Stomach (tissue), 8 donors: ENCODE measurements at regions not wholly inside any gene's neighbourhood (a gene's known extent, or its start where the extent isn't known, plus 50 kb on each side); places are given as distances from the start of the nearest gene placed in this dataset.

Experiments used
- DNase-seq, 2 donors: peaks; one replicate each; pipeline versions ENCODE4 v3.0.0 to v3.0.0-alpha.2; 2013 to 2019
- H3K27ac ChIP-seq, 5 donors: fragments of 200-600 bp in 4 of 5; sonication (generic) in 4 of 5; one replicate each; pipeline ENCODE4 v1.5.1; 2013 to 2019; ENCODE audit warnings: mild to moderate bottlenecking in 1 of 5, moderate library complexity in 1 of 5
- H3K27me3 ChIP-seq, 3 donors: fragments of 200-600 bp; sonication (generic); one replicate each; pipeline ENCODE4 v1.5.1; 2017 to 2019; ENCODE audit warnings: mixed run types in 1 of 3
- H3K36me3 ChIP-seq, 4 donors: fragments of 200-600 bp; sonication (generic); 1 replicate in 3 of 4; 2 replicates in 1 of 4; pipeline ENCODE4 v1.5.1; 2016 to 2019
- H3K4me1 ChIP-seq, 4 donors: fragments of 200-600 bp; sonication (generic); one replicate each; pipeline ENCODE4 v1.5.1; 2016 to 2019
- H3K4me3 ChIP-seq, 4 donors: fragments of 200-600 bp; sonication (generic) in 3 of 4; one replicate each; pipeline ENCODE4 v1.5.1; 2016 to 2019; ENCODE audit warnings: mild to moderate bottlenecking in 1 of 4
- H3K9me3 ChIP-seq, 4 donors: fragments of 200-600 bp; sonication (generic); one replicate each; pipeline ENCODE4 v1.5.1; 2016 to 2019
- CTCF ChIP-seq, 7 experiments: fragments of 450-650 bp in 4 of 7; fragments of 200-600 bp in 3 of 7; sonication (generic) in 3 of 7; IDR thresholded peaks; one replicate each; pipeline ENCODE4 v1.5.1; 2016 to 2019; ENCODE audit warnings: antibody characterized with exemption in 7 of 7, control low read depth in 2 of 7, mild to moderate bottlenecking in 1 of 7
- EP300 ChIP-seq: sonication (generic); formaldehyde crosslinking; IDR thresholded peaks from one replicate; pipeline ENCODE4 v1.6.1; 2017; ENCODE audit warnings: antibody characterized with exemption
- POLR2A ChIP-seq, 4 donors: fragments of 450-650 bp; IDR thresholded peaks; one replicate each; pipeline ENCODE4 v1.6.1; 2016; ENCODE audit warnings: antibody characterized with exemption in 4 of 4, control low read depth in 2 of 4, mild to moderate bottlenecking in 1 of 4, moderate library complexity in 1 of 4
- POLR2AphosphoS5 ChIP-seq, 3 donors: sonication (generic); formaldehyde crosslinking; IDR thresholded peaks; one replicate each; pipeline ENCODE4 v1.6.1; 2016; ENCODE audit warnings: antibody characterized with exemption in 3 of 3
- WGBS, 5 donors: extraction: QIAGEN DNeasy Blood & Tissue Kit in 3 of 5; methylation state at CpG; one replicate each; pipeline versions ENCODE4 v1.1.5 to v1.1.7; 2013 to 2018; 5-methylcytosine and 5-hydroxymethylcytosine counted together
- intact Hi-C: fragments of 100-400 bp; cut with DNase I; formaldehyde crosslinking; loops from one replicate; pipeline ENCODE4 v1.15.1; 2023; ENCODE audit warnings: low total_unique reads
- donor health status: healthy with polysubstance abuse.
- donor health status: Bipolar disorder and iron deficiency.
- donor health status: healthy.

DNA sequence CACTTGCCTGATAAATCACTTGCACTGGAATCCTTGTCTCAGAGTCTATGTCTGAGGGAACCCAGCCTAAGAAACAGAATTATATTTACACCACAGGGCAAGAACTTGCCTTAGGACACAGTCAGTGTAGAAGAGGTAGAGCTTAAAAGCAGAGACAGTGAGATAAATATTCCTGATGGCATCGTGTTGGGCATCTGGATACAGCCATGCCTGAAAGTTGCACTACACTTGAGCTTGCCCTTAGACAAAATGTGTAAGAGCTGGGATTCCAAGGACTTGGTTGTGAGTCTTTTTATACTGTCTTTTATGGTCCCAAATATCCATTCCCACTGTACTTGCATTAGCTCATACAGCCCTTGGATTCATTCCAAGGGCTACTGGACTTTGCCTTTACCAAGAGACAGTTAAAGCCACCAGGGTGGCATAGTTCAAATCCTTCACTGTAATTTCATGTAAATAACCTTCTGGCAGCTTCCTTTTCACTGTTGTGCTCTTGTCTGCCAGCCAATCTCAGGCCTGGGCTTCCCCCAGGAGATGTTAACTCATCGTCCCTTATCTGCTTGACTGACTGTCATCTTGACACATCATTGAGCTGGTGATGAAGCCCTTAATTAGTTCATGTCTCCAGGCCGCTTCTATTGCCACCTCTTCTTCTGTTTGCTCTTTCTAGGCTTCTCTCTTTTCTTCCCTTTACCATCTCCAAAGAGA lies 577.9 kb upstream of the TBX3 start:
- DNase-seq, result peak in 1 of 2 donors; percentile 46
- H3K27ac ChIP-seq, result no peak overlapping the region
- peaks cover 0 to 6% (median 0%) of the 10 kb centered on the region in 4 donors for H3K4me1 ChIP-seq
- no peaks in the 10 kb centered on the region for H3K36me3 ChIP-seq
- TF ChIP-seq EP300, result no peak
- no peak for TF ChIP-seq POLR2A (IDR thresholded peaks at IDR 0.05)
- TF ChIP-seq POLR2AphosphoS5 (IDR thresholded peaks at IDR 0.05), result no peak
- TF ChIP-seq CTCF (IDR thresholded peaks at IDR 0.05), result no peak
- H3K4me3 ChIP-seq, result no peak overlapping the region
- 60 to 75% (median 72%) methylated on average over 3 of the region's 3 CpGs for WGBS, 5 donors
- intact Hi-C loops, result no loop called here
- H3K9me3 ChIP-seq, result no peaks in the 10 kb centered on the region
- H3K27me3 ChIP-seq, result no peaks in the 10 kb centered on the region

- no peak overlapping the region for H3K4me3 ChIP-seq
- no peaks in the 10 kb centered on the region for H3K36me3 ChIP-seq
- 53 to 64% (median 61%) methylated on average over 7 of the region's 7 CpGs for WGBS, 5 donors
- no peaks in the 10 kb centered on the region for H3K9me3 ChIP-seq
- no peak overlapping the region for H3K27ac ChIP-seq
- intact Hi-C loops, result no loop called here
- peaks cover 0 to 6% (median 0%) of the 10 kb centered on the region in 4 donors for H3K4me1 ChIP-seq
- peak in 1 of 2 donors; percentile 11 for DNase-seq
- H3K27me3 ChIP-seq, result no peaks in the 10 kb centered on the region
- TF ChIP-seq POLR2AphosphoS5 (IDR thresholded peaks at IDR 0.05) (no peak), POLR2A (IDR thresholded peaks at IDR 0.05) (no peak), EP300 (no peak), CTCF (IDR thresholded peaks at IDR 0.05) (no peak)
These were observed 577.0 kb upstream of the TBX3 start for GRCh38 chr12:115260762-115261675.

- intact Hi-C loops, result no loop called here
- no peak for TF ChIP-seq POLR2AphosphoS5 (IDR thresholded peaks at IDR 0.05)
- no peak for TF ChIP-seq CTCF (IDR thresholded peaks at IDR 0.05)
- TF ChIP-seq POLR2A (IDR thresholded peaks at IDR 0.05), result no peak
- no peak for TF ChIP-seq EP300
- Histone ChIP-seq H3K4me3 (no peak overlapping the region), H3K4me1 (peaks cover 0 to 6% (median 0%) of the 10 kb centered on the region in 4 donors), H3K36me3 (no peaks in the 10 kb centered on the region), H3K27ac (no peak overlapping the region), H3K9me3 (no peaks in the 10 kb centered on the region), H3K27me3 (no peaks in the 10 kb centered on the region)
- peak in 1 of 2 donors; percentile 29 for DNase-seq
- WGBS, 5 donors, result 76 to 86% (median 80%) methylated on average over 3 to 4 of the region's 4 CpGs
These were observed 576.2 kb upstream of the TBX3 start for GRCh38 chr12:115259968-115260747.

DNA sequence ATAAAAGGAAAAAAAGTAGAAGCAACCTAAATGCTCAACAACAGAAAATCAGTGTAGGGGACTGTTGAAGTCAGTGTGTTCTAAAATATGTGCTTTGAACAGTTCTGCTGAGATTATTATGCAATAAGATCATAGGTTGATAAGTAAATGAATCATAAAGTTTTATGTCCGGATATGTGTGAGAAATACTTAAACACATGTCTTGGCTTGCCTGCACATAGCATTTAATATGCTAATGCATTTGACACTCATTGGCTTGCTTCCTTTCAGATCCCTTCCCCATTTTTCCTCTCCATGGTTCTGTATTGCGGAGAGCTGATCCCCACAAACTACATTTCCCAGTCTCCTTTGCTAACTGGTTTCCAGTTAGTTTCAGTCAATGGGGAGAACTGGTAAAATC lies 573.8 kb upstream of the TBX3 start:
- no peak for DNase-seq
- intact Hi-C loops, result no loop called here
- 86 to 95% (median 90%) methylated on average over 2 of the region's 2 CpGs for WGBS, 5 donors

More for the DNA sequence above, 573.8 kb upstream of the TBX3 start:
- TF ChIP-seq CTCF (IDR thresholded peaks at IDR 0.05) (no peak), POLR2AphosphoS5 (IDR thresholded peaks at IDR 0.05) (no peak), EP300 (no peak), POLR2A (IDR thresholded peaks at IDR 0.05) (no peak)
- Histone ChIP-seq H3K4me1 (peaks cover 0 to 6% (median 0%) of the 10 kb centered on the region in 4 donors), H3K9me3 (no peaks in the 10 kb centered on the region), H3K27me3 (no peaks in the 10 kb centered on the region), H3K27ac (no peak overlapping the region), H3K4me3 (no peak overlapping the region), H3K36me3 (no peaks in the 10 kb centered on the region)
